Suppressor macrophage (primary cell): ENCODE measurements at regions not wholly inside any gene's neighbourhood (a gene's known extent, or its start where the extent isn't known, plus 50 kb on each side); places are given as distances from the start of the nearest gene placed in this dataset.
"Not testable (repeated sequence)": the region's sequence is repeated elsewhere in the genome, so short reads cannot be mapped to it uniquely, and the experiment has no call there.

Experiments used
- DNase-seq, 4 experiments: peaks; one replicate each; pipeline ENCODE4 v3.0.0-alpha.2; 2020 to 2022

DNA sequence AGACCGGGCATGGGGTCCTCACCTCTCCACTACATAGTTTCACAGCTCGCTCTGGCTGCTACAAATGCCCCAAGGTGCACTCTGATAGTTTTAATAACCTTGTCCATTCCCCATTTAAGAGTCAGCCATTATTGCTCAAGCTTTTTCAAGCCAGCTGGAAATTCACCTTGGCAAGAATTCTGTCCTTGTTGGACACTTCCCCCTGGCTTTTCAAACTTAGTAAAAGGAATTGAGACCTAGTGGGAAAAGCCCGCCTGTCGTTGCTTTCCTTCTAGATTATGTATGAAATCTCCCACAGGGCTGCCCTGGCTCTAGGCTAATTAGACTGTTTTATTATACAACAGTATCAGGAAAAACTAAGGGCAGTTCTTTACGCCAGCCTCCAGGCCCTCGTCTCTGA is 293.7 kb upstream of the GADL1 start:
- DNase-seq, result no peak

DNA sequence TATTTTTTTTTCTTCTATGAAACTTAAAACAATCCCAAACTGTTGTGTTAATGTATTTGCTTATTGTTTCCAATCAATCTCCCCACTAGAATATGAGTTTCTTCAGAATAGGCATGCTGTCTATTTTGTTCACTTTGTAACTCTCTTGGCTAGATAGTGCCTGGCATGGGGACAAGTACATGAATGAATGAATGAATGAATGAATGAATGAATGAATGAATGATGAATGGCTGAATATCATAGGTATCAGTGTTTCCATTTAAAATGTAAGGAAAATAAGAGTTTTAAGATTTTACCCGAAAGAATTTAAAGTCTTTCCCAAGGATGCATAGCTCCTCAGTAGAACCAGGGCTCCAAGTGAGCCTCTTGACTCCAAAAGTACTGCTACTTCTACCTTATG is 294.9 kb upstream of the GADL1 start:
- DNase-seq, result no peak

DNA sequence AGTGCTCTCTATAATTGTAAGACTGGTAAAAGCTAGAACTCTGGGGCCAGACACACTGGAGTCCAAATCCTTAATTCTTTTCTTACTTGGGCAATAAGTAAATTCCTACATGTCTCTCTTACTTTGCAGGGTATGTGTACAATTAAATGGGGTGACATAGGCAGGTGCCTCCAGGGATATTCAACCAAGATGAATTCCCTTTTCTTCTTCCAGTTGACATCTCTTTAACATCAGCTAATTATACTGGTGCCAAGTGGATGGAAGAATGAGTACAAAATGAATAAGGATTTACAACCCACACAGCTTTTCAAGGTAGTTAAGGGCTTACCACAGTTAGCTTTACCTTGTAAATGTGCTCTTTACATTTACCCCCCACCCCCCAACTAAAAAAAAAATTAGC is 295.5 kb upstream of the GADL1 start:
- DNase-seq, result no peak

DNA sequence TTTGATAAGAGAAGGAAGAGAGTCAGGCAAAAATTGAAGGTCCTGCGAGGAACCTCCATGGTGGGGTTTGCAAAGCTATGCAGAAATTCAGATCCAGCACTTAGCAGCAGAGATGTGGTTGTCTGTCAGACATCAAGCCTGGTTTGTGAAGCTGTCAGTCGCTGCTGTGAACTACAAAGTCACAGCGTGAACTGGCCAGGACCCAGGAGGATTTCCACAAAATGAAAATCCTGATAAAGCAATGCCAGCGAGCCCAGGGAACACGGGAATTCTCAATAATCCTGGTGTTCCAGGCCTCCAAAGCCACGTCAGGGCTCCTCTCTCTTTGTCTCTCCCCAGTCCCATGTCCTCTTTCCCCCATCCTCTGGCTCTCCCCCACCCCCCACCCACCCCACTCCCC is 296.9 kb upstream of the GADL1 start:
- DNase-seq, result no peak

DNA sequence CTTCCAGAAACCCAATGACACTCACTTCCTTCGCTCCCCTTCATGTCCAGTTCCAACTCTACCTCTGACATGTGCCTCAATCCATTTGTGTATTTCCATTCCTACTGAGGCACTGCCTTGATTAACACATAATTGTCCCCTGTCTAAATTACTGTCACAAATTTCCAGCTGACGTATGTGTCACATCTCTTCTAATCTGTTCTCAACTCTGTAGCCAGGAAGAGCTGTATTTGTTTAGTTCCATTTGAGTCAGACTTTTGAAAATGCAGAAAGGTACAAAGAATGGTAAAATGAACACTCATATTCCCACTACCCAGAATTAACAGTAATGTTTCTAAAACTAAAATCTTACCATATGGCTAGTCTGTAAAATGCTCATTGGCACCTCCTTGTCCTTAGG is 299.0 kb upstream of the GADL1 start:
- DNase-seq, result no peak

DNA sequence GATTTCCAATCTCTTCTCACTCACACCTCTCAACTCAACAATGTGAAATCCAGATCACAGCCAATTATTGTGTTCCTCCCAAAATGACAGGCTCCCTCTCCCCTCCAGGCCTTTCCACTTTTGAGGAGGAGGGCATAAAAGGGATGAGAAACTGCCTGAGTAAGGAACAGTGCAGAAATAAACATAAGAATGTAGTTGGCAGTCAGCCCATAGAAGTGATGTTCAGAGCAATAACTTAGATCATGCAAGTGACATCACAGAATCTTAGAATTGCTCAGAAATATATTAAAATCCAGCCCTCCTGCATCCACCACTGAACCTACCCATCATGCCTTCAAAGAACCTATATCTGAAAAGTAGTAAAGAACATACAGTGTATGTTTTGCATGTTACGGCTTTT is 299.4 kb upstream of the GADL1 start:
- DNase-seq, result no peak

DNA sequence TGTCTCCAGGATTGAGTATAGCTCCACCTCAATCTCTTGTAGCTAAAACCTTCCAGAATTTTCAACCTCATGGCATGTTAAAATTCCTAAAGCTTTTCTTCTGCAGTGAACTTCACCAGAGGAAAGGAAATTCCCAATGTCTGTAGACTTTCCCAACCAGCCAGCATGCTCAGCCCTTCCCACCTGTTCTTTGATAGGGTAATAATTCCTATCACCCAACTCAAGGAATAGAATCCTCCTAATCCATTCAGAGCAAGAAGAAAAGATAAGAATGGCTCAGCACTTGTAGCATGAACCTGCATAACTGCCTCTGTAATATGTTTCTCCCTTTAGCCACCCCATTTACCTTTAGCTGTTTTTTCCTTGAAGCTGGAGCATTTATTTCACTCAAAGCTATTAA is 301.8 kb upstream of the GADL1 start:
- DNase-seq, result no peak

DNA sequence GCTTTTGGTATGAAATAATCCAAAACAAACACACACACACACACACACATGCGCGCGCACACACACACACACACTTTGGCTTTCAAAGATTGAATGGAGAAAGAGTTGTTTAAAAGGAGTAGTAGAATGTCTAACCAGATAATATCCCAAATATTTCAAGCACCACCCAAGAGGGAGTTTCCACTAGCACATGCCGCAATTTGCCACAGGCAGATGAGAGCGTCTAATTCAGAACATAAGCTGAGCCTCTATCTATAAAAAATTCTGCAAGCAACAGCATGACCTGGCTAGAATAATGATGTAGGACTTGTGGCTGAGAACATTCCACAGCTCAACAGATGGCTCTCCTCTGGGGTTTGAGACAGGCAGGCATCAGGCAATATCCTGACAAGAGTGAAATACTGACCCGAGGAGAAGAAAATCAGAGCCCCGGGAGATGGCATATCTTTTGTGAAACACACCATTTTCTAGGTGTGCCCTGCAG is 302.5 kb upstream of the GADL1 start:
- DNase-seq, result no peak

DNA sequence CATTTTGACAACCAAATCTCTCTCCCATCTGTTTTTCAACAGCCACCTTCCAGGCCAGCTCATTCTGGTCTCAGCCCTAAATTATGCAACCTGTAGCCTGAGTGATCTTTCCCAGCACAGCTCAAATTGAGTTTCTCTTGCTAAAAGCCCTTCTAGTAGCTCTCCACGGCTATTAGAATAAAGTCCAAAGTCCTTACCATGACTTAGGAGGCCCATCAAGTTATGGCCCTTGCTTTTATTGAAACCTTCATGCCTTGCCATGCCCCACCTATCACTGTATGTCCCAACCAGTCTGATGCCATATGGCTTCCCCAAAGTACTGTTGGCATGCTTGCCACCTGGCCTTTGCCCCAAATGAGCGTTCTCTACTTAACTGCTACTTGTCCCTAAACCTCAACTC is 303.5 kb upstream of the GADL1 start:
- DNase-seq, result no peak

DNA sequence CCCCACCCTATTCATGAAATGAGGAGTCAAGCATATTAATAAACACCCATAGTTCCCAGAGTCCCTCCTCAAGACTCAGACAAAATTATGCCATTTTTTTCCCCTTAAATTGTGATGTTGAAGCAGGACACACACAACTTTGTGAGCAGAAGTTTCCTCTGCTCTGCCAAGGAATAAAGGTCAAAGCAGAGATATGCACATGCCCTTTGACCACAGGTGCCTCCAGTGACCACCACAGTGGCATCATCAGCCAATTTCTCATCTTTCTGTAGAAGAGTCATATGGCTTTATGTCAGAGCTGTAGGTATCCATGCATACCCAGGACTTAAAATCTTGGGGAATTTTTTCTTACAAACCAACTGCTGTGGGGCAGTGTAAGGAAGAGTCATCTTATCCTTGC is 304.4 kb upstream of the GADL1 start:
- DNase-seq, result no peak

DNA sequence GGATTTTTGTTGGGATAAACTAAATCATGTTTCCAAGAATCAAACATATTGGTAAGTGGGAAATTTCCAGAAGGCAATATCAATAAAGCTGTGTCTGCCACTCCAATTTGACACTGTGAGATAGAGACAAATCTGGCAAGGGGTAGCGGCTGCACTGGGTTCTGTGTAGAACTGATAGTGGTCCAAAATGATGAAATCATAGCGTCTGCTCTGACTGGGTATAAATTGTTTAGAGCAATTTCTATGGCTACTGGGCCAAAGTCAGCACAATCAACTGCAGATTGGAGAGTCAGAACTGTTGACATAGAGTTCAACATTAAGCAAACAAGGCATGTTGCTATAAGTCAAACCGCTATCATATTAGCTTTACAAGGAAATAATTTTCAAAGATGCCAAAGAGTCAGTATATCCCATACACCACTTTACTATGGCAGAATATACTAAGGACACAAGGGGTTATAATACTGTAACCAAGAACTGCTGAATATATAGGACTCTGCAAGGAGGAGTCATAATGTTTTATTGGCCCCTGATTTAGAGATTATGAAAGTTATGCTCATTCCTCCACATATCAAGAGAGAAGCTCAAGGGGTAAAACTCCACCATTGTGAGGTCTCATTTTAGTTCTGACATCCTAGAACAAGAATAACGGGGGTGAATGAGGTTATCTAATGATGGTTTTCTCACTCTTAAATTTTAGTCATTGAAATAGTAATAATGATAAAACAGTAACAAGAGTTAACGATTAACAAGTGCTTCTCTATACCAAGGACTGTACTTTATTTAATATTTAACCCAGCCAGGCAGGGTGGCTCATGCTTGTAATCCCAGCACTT is 309.7 kb upstream of the GADL1 start:
- no peak for DNase-seq

DNA sequence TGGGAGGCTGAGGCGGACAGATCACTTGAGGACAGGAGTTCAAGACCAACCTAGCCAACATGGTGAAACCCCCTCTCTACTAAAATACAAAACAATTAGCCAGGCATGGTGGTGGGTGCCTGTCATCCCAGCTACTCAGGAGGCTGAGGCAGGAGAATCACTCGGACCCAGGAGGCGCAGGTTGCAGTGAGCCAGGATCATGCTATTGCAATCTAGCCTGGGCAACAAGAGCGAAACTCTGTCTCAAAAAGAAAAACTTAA is 310.3 kb upstream of the GADL1 start:
- DNase-seq, result not testable (repeated sequence)

DNA sequence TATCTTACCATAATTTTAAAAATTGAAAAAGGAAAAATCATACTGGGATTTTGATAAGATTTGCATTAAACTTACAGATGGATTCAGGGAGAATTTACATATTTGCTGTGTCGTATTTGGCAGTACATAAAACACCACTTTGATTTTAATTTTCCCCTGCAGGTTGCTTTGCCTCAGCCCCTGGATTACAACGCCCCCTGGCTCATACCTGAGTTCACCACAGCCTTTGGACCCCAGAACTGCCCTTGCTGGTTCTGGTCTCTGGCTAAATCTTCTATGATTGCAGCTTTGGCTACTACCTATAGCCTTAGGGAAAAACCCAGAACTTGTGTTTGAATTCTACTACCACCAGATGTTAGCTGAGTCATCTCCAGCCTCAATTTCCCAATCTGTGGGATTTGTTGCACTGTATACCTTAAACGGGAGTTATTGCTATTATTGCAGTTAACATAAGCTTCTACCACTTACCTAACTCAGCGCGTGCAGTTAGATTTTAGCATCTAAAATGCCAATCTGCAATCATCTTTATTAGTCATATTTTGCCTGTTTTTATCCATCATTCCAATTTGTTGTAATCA is 315.7 kb upstream of the GADL1 start:
- DNase-seq, result peak in 3 of 4 experiments; percentile 14 to 24 (median 18)

DNA sequence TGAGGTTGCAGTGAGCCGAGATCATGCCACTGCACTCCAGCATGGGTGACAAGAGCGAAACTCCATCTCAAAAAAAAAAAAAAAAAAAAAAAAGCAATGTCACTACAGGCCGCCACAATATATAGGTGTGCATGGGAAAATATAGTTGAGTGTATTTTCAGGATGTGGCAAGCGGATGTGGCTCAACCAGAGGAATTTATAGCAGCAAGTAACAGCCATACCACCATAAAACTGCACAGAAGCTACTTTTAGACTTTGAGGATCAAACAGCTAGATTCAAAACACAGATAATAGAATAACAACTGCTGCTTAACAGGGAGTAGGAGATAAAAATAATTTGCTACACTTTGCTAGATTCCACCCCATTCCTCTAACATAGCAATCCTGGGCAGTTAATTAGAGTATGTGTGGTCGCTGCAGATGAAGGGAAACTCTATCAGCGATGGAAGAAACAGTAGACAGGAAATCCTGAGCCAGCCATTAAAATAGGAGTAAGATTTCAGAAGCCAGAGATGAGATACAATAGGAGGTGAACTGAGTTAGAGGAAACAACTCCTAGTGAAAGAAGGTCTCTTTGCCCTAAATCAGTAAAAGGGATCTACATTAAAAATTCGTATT is 318.7 kb upstream of the STT3B start:
- no peak for DNase-seq

DNA sequence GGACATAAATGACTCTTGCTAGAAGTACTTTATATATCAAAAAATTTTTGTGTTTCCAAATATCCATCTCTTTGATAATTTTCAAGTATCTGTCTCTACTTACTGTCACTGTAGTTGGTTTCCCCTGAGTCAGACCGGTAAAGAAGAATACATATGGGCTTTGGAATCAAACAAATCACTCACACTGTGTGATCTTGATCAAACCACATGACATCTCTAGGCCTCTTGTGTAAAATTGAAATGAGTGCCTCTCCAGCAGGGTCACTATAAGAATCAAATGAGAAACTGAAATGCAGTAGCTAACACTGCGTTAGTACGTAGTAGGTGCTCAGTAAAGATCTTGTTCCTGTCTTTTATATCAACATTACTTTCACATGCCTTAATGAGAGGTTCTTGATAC is 314.6 kb upstream of the STT3B start:
- DNase-seq, result no peak

DNA sequence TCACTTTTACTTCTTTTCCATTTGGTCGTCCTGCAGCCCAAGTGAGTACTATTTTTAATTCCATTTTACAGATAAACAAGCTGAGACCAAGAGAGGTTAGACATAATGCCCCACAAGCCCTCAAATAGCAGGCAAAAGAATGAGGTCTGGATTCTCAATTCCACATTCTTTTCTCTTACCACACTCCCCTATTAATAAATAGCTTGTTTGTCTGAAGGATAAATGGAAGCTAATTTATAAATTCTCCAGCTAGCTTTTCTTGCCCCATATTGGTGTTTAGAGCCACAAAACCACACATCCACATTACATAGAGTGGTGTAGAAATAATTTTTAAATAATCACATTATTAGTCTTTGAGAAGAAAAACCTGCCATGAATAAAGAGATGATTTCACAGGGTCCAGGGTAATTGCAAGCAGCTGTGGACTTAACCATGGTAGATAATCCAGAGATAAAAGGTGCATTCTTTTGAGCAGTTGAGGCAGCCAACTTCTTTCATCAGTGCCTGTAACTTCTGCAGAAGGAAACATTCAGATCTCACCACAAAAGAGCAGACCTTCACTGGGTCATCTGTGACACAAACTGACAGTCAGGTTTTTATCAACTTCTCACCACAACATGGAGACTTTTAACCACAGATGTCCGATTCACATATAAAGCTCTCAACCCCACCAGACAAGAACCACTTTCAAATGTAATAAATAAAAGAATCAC is 313.4 kb upstream of the STT3B start:
- DNase-seq, result no peak

DNA sequence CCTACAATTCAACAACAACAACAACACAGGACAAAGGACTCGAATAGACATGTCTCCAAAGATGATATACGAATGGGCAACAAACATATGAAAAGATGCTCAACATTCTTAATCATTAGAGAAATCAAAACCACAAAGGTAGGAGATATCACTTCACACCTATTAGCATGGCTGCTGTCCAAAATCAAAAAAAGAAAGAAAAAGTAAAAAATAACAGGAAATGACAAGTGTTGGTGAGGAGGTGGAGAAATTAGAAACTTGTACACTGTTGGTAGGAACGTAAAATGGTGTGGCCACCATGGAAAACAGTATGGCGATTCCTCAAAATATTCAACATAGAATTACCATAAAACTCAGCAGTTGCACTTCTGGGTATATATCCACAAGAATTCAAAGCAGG is 312.3 kb upstream of the STT3B start:
- DNase-seq, result no peak

DNA sequence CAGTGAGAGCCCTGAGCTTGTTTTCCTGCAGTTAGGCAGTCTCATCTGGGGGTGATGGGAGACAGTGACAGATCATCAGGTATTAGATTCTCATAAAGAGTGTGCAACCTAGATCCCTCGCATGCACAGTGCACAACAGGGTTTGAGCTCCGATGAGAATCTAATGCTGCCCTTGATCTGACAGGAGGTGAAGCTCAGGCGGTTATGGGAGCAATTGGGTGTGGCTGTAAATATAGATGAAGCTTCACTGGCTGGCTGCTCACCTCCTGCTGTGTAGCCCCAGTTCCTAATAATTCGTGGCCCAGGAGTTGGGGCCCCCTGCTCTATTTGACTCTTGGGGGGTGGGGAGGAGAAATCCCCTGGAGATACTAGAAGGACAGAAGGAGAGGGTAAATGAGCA is 309.4 kb upstream of the STT3B start:
- no peak for DNase-seq

DNA sequence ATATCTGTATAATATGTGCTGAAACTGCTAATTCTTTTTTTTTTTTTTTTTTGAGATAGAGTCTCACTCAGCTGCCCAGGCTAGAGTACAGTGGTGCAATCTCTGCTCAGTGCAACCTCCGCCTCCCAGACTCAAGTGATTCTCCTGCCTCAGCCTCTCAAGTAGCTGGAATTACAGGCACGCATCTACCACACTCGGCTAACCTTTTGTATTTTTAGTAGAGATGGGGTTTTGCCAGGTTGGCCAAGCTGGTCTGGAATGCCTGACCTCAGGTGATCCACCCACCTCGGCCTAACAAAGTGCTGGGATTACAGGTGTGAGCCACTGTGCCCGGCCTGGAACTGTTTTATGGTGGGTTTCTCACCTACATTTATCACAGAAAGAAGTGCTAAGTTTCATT is 307.8 kb upstream of the STT3B start:
- DNase-seq, result no peak

DNA sequence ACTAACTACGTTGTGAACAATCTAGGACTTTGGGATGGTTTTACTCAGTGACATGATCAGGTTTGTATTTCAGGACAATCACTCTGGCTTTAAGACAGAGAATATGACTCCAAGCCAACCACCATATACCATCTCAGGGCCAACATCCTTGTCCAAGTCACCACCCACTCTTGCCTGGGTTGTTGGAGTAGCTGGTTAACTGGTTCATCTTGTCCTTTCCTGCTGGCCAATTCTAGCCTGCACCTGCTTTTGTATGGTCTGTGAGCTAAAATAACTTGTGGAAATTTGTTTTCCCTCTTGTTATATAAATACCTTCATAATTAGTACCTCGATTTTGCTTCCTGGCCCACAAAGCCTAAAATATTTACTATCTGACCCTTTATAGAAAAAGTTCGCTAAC is 306.8 kb upstream of the STT3B start:
- no peak for DNase-seq

DNA sequence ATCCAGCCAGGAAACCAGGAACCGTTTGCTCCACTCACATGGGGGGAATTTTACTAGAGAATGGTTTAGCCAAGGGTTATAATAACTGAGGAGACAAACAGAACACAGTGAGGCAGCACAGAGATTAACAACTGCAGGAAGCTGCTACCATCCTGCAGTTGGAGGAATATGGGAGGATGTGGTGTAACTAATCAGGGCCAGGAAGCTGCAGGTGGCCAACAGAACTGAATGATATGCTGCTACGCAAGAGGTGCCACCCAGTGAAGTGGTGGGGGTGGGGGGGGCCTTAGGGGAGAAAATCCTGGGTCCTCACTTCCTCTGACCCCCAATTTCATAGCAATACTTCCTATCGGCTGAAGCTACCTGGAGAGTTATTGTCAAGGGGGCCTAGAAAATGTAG is 306.4 kb upstream of the STT3B start:
- DNase-seq, result no peak

DNA sequence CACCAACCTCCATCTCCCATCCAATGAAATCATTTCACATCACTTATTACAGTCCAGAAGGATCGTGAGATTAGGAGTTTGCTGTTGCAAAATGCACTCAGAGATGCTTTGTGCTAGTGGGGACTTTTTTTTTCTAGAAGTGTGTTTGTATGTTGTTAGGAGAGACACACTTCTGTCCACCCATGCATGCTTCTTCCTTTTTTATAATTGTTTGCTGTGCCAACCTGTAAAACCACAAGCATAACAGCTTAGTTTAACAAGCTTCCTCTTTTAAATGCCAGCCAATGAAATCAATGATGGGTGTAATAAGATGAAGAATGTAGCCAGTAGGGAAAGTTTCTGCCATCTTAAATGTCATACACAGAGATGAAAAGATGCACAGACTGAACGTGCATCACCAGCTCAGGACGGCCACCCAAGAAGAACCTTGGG is 305.6 kb upstream of the STT3B start:
- DNase-seq, result peak; percentile 54 to 92 (median 72)

DNA sequence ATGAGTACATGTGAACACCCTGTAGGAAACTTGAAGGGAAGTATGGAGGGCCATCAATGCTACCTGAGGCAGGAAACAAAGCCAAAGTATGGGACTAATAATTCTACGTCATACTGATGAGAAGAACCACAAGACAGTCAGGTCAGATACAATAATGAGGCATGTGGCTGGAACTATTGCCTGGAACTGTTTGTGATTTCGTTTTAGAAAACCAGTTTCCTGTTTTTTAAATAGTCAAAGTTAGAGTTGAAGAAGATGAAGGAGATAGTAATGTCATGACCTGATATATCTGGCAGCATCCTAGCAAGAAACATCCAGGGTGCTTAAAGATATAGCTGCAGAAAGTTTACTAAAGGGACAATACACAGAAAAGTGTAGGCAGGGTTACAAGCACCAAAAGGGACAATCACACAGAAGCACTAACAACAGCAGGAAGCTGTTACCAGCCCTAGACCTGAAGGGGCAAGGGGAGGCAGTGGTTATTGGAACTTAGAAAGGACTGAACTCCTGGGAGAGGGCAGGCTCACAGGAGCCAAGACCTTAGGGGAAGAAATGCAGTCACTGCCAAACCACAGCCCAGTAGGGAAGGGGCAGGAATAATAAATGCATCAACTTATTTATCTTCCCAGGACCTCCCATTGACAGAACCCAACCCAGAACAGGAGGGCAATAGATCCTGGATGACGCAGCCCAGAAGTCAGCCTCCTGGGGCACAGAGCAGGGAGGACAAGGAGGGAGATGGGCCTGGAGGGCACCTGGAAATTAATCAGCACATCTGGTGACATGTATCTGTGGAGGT is 302.1 kb upstream of the STT3B start:
- peak in 1 of 4 experiments; percentile 16 for DNase-seq
